Osteocyte (in vitro differentiated cells): ENCODE measurements at regions not wholly inside any gene's neighbourhood (a gene's known extent, or its start where the extent isn't known, plus 50 kb on each side); places are given as distances from the start of the nearest gene placed in this dataset.

Experiments
- DNase-seq: peaks from one replicate; pipeline ENCODE4 v3.0.0; 2021; ENCODE audit warnings: mixed read lengths; ENCODE audit not compliant: unreplicated experiment; ENCODE audit errors: extremely low spot score
- H3K27ac Mint-ChIP-seq: one replicate; pipeline ENCODE4 v1.8.0; 2021; ENCODE audit warnings: mild to moderate bottlenecking, mixed read lengths; ENCODE audit not compliant: unreplicated experiment
- H3K27me3 Mint-ChIP-seq: one replicate; pipeline ENCODE4 v1.8.0; 2021; ENCODE audit warnings: mixed read lengths; ENCODE audit not compliant: unreplicated experiment
- H3K36me3 Mint-ChIP-seq: one replicate; pipeline ENCODE4 v1.8.0; 2021; ENCODE audit warnings: mixed read lengths; ENCODE audit not compliant: unreplicated experiment
- H3K4me1 Mint-ChIP-seq: one replicate; pipeline ENCODE4 v1.8.0; 2021; ENCODE audit warnings: mixed read lengths; ENCODE audit not compliant: unreplicated experiment
- H3K4me3 Mint-ChIP-seq: one replicate; pipeline ENCODE4 v1.8.0; 2021; ENCODE audit warnings: mild to moderate bottlenecking, moderate library complexity, mixed read lengths; ENCODE audit not compliant: unreplicated experiment
- H3K9me3 Mint-ChIP-seq: one replicate; pipeline ENCODE4 v1.8.0; 2021; ENCODE audit warnings: mixed read lengths; ENCODE audit not compliant: unreplicated experiment
- TF ChIP-seq, protein P1 (sequence below): fragments of 200-600 bp; sonication (generic); IDR thresholded peaks from 2 replicates; pipeline ENCODE4 v1.5.0; 2021; ENCODE audit warnings: antibody characterized with exemption, mild to moderate bottlenecking, moderate library complexity

GRCh38 chr6:168789699-168790098 is 348.7 kb downstream of the SMOC2 start:
- Mint-ChIP-seq H3K9me3 (no peaks in the 10 kb centered on the region), H3K27me3 (peaks cover 16% of the 10 kb centered on the region), H3K36me3 (no peaks in the 10 kb centered on the region), H3K27ac (no peak overlapping the region), H3K4me1 (no peaks in the 10 kb centered on the region), H3K4me3 (no peak overlapping the region)
- TF ChIP-seq, protein P1, sequence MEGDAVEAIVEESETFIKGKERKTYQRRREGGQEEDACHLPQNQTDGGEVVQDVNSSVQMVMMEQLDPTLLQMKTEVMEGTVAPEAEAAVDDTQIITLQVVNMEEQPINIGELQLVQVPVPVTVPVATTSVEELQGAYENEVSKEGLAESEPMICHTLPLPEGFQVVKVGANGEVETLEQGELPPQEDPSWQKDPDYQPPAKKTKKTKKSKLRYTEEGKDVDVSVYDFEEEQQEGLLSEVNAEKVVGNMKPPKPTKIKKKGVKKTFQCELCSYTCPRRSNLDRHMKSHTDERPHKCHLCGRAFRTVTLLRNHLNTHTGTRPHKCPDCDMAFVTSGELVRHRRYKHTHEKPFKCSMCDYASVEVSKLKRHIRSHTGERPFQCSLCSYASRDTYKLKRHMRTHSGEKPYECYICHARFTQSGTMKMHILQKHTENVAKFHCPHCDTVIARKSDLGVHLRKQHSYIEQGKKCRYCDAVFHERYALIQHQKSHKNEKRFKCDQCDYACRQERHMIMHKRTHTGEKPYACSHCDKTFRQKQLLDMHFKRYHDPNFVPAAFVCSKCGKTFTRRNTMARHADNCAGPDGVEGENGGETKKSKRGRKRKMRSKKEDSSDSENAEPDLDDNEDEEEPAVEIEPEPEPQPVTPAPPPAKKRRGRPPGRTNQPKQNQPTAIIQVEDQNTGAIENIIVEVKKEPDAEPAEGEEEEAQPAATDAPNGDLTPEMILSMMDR: no peak
- no peak for DNase-seq

DNA sequence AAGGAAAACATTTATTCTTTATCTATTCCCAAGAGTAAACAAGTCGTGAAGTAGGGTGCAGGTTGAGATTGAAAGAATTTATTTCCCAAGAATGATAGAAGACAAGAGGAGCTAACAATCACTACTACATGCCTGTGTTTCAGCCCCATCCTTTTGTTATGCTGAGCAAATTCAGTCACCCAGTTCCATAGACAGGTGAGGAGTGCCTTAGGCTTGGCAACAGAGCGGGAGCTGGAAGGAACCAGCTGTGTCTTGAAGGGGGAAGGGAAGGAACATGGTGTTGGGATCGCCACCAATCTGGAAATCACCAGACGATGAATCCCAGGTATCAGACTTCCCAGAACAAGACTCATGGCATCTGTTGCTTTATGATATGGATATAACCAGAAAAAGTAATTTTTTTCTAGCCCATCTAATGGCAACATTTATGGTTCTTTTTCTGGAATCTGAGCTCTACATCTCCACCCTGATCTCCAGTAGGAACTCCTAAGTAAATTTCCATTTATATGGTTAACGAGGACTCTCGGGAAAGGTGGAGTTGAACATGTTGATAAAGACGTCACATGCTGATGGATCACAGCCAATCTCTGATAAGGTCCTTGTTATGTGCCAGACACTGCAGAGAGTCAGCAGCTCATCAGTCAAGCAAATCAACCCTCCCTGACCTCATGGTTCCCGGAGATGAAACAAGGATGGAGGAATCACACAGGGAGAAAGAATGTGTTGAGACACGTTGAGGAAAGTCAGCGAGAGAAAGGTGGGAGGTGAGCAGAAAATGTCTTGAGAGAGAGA is 344.9 kb downstream of the SMOC2 start:
- TF ChIP-seq, protein P1: no peak
- peaks cover 13% of the 10 kb centered on the region for H3K27me3 Mint-ChIP-seq
- no peak for DNase-seq
- no peaks in the 10 kb centered on the region for H3K9me3 Mint-ChIP-seq
- no peaks in the 10 kb centered on the region for H3K36me3 Mint-ChIP-seq
- H3K27ac Mint-ChIP-seq: no peak overlapping the region
- no peak overlapping the region for H3K4me3 Mint-ChIP-seq
- peaks cover 6% of the 10 kb centered on the region for H3K4me1 Mint-ChIP-seq

DNA sequence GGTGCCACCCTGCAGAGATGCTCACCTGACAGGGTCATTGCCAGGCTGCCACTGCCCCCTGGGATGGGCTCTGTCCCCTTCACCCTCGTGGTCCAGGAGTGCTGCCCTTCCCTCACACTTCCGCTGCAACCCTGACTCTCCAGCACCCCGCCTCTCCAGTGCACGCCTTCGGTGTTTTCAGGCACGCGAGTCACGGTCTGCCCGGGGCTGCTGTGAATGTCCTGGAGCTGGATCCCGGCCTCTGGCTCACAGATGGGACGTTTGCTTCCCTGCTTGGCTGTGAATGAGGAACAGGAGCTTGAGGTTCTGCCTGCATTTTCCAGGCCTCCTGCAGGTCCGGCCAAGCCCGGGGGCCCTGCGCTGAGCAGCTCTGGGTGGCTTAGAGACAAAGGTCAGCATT is 343.4 kb downstream of the SMOC2 start:
- no peak for DNase-seq
- Mint-ChIP-seq H3K4me3 (no peak overlapping the region), H3K27me3 (peaks cover 13% of the 10 kb centered on the region), H3K4me1 (peaks cover 6% of the 10 kb centered on the region), H3K27ac (no peak overlapping the region), H3K36me3 (no peaks in the 10 kb centered on the region), H3K9me3 (no peaks in the 10 kb centered on the region)
- TF ChIP-seq, protein P1: no peak

- Mint-ChIP-seq H3K36me3 (no peaks in the 10 kb centered on the region), H3K4me3 (no peak overlapping the region), H3K4me1 (peaks cover 6% of the 10 kb centered on the region), H3K27me3 (peaks cover 11% of the 10 kb centered on the region), H3K9me3 (no peaks in the 10 kb centered on the region), H3K27ac (no peak overlapping the region)
- DNase-seq: no peak
- TF ChIP-seq, protein P1: no peak
These were observed 342.7 kb downstream of the SMOC2 start for GRCh38 chr6:168783720-168784119.

DNA sequence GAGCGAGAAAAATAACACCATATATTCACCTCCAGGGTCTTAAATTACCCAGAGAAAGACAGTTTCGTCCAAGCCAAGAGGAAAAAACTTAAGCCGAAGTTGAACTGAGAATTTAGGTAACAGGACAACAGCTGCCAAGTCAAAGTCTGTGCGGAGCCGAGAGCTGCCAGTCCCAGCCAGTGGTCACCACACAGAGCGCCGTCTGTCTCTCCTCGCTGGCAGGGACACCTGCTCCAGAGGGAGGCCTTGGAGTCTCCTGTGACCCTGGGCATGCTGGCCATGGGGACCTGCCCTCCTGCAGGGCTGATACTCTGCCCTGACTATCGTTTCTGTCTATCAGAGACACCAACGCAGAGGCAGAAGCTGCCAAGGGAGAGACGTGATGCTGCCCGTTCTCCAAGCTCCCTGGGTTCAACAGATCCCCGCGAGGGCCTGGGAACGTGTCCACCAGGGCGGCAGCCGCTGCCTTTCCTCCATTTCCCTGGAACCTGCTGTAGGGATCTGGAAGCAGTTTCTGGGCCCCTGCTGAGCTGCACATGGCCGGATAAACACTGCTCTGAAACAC is 341.3 kb downstream of the SMOC2 start:
- Mint-ChIP-seq H3K4me1 (peaks cover 6% of the 10 kb centered on the region), H3K4me3 (no peak overlapping the region), H3K36me3 (no peaks in the 10 kb centered on the region), H3K27me3 (peaks cover 20% of the 10 kb centered on the region), H3K9me3 (no peaks in the 10 kb centered on the region), H3K27ac (no peak overlapping the region)
- TF ChIP-seq, protein P1: no peak
- DNase-seq: peak; percentile 60
